Keratinocyte (primary cell): ENCODE measurements at regions not wholly inside any gene's neighbourhood (a gene's known extent, or its start where the extent isn't known, plus 50 kb on each side); places are given as distances from the start of the nearest gene placed in this dataset.

Source experiments
- DNase-seq: peaks from one replicate; pipeline ENCODE4 v3.0.0-alpha.2; 2011; ENCODE audit warnings: low read depth, missing footprints, low spot score
- FAIRE-seq: peaks from 2 replicates; lab custom pipeline; 2011; peaks lifted over from hg19 to GRCh38; lab: Jason Lieb, UNC
- H2AFZ ChIP-seq: 2 replicates; pipeline ENCODE4 v1.6.0; 2012; ENCODE audit warnings: low read length, control low read depth, inconsistent platforms; ENCODE audit not compliant: control insufficient read depth
- H3K27ac ChIP-seq: 2 replicates; pipeline ENCODE4 v1.5.1; 2011; ENCODE audit warnings: low read length; ENCODE audit not compliant: control insufficient read depth, insufficient read depth
- H3K27me3 ChIP-seq: 3 replicates; pipeline ENCODE4 v1.6.0; 2011; ENCODE audit warnings: low read length; ENCODE audit not compliant: control insufficient read depth, insufficient read depth; ENCODE audit errors: extremely low read depth
- H3K36me3 ChIP-seq, 2 experiments: 2 replicates in 1 of 2; 3 replicates in 1 of 2; pipeline ENCODE4 v1.5.1; 2011; ENCODE audit warnings: low read length in 2 of 2, mild to moderate bottlenecking in 1 of 2; ENCODE audit not compliant: control insufficient read depth in 2 of 2, insufficient read depth in 2 of 2; ENCODE audit errors: extremely low read depth in 1 of 2
- H3K4me1 ChIP-seq: 3 replicates; pipeline ENCODE4 v1.5.1; 2011; ENCODE audit warnings: low read length; ENCODE audit not compliant: control insufficient read depth, insufficient read depth; ENCODE audit errors: extremely low read depth
- H3K4me2 ChIP-seq: 3 replicates; pipeline ENCODE4 v1.6.0; 2011; ENCODE audit warnings: low read depth, low read length; ENCODE audit not compliant: control insufficient read depth, insufficient read depth; ENCODE audit errors: extremely low read depth
- H3K4me3 ChIP-seq, 3 experiments: fragments of 200-600 bp in 1 of 3; sonication (generic) in 1 of 3; 2 replicates in 2 of 3; 3 replicates in 1 of 3; pipeline ENCODE4 v1.5.1; 2011 to 2016; ENCODE audit warnings: low read length in 3 of 3, mild to moderate bottlenecking in 3 of 3, control low read depth in 2 of 3, inconsistent platforms in 1 of 3, low read depth in 1 of 3, mixed read lengths in 1 of 3, mixed run types in 1 of 3, moderate library complexity in 1 of 3; ENCODE audit not compliant: control insufficient read depth in 2 of 3, insufficient read depth in 2 of 3; ENCODE audit errors: extremely low read depth in 1 of 3
- H3K79me2 ChIP-seq: 2 replicates; pipeline ENCODE4 v1.6.0; 2012; ENCODE audit warnings: low read length; ENCODE audit not compliant: control insufficient read depth, insufficient read depth
- H3K9ac ChIP-seq: 3 replicates; pipeline ENCODE4 v1.6.0; 2011; ENCODE audit warnings: low read length; ENCODE audit not compliant: control insufficient read depth, insufficient read depth; ENCODE audit errors: extremely low read depth
- H3K9me1 ChIP-seq: 3 replicates; pipeline ENCODE4 v1.6.0; 2011; ENCODE audit warnings: low read length; ENCODE audit not compliant: control insufficient read depth, insufficient read depth; ENCODE audit errors: extremely low read depth
- H3K9me3 ChIP-seq: 2 replicates; pipeline ENCODE4 v1.5.1; 2012; ENCODE audit warnings: low read depth, low read length; ENCODE audit not compliant: control insufficient read depth
- H4K20me1 ChIP-seq: 3 replicates; pipeline ENCODE4 v1.6.0; 2011; ENCODE audit warnings: low read length; ENCODE audit not compliant: control insufficient read depth, insufficient read depth; ENCODE audit errors: extremely low read depth
- CTCF ChIP-seq, 3 experiments: IDR thresholded peaks in 1 of 3; conservative IDR thresholded peaks in 1 of 3; optimal IDR thresholded peaks in 1 of 3; 2 replicates in 2 of 3; 3 replicates in 1 of 3; pipeline versions ENCODE3 to v1.5.1; 2011; ENCODE audit warnings: low read length in 3 of 3, mild to moderate bottlenecking in 3 of 3, moderate library complexity in 2 of 3, control low read depth in 1 of 3, inconsistent platforms in 1 of 3; ENCODE audit not compliant: insufficient read depth in 2 of 3; ENCODE audit errors: extremely low read depth in 1 of 3
- EZH2 ChIP-seq: IDR thresholded peaks from one replicate; pipeline ENCODE4 v1.6.1; 2012; ENCODE audit warnings: inconsistent platforms, mild to moderate bottlenecking, low read length, moderate library complexity
- dilution Hi-C: fragments of 300-500 bp; cut with MboI; formaldehyde crosslinking; loops from one replicate; pipeline ENCODE4 v1.7.0; 2020; ENCODE audit warnings: low sequenced_read_pairs; ENCODE audit not compliant: extremely low pct_ligation_motif_present

- Histone ChIP-seq H3K36me3 (no peaks in the 10 kb centered on the region), H3K4me3 (no peak overlapping the region), H3K9ac (no peak overlapping the region), H3K4me2 (no peak overlapping the region), H3K4me1 (no peaks in the 10 kb centered on the region), H3K79me2 (no peaks in the 10 kb centered on the region), H2AFZ (no peak overlapping the region), H4K20me1 (no peaks in the 10 kb centered on the region), H3K27me3 (no peaks in the 10 kb centered on the region), H3K9me1 (no peaks in the 10 kb centered on the region), H3K27ac (no peak overlapping the region), H3K9me3 (no peaks in the 10 kb centered on the region)
- dilution Hi-C loops, result no loop called here
- TF ChIP-seq CTCF (optimal IDR thresholded peaks at IDR 0.05 in 1 of 3, IDR thresholded peaks at IDR 0.05 in 1 of 3, conservative IDR thresholded peaks at IDR 0.05 in 1 of 3; ENCODE audit: extremely low read depth in 1 of 3, insufficient read depth in 2 of 3, low read length in 3 of 3), result no peak
- TF ChIP-seq EZH2, result no peak
- FAIRE-seq (no peak), DNase-seq (no peak)
Measured at GRCh38 chr2:59004621-59005020, 763.5 kb upstream of the FANCL start.

GRCh38 chr2:59000796-59001195, 759.7 kb upstream of the FANCL start:
- H3K36me3 ChIP-seq, result no peaks in the 10 kb centered on the region
- no peaks in the 10 kb centered on the region for H3K4me1 ChIP-seq
- H3K79me2 ChIP-seq, result no peaks in the 10 kb centered on the region
- no peak overlapping the region for H3K27ac ChIP-seq
- no peaks in the 10 kb centered on the region for H3K27me3 ChIP-seq
- DNase-seq (no peak), FAIRE-seq (no peak)
- dilution Hi-C loops, result no loop called here
- no peak overlapping the region for H2AFZ ChIP-seq
- H3K9me3 ChIP-seq, result no peaks in the 10 kb centered on the region
- no peak for TF ChIP-seq EZH2
- no peak for TF ChIP-seq CTCF (optimal IDR thresholded peaks at IDR 0.05 in 1 of 3, IDR thresholded peaks at IDR 0.05 in 1 of 3, conservative IDR thresholded peaks at IDR 0.05 in 1 of 3; ENCODE audit: extremely low read depth in 1 of 3, insufficient read depth in 2 of 3, low read length in 3 of 3)
- H3K4me3 ChIP-seq, result no peak overlapping the region
- no peaks in the 10 kb centered on the region for H3K9me1 ChIP-seq
- H4K20me1 ChIP-seq, result no peaks in the 10 kb centered on the region
- H3K4me2 ChIP-seq, result no peak overlapping the region
- no peak overlapping the region for H3K9ac ChIP-seq
